HUES64 (cell line): ENCODE measurements at regions not wholly inside any gene's neighbourhood (a gene's known extent, or its start where the extent isn't known, plus 50 kb on each side); places are given as distances from the start of the nearest gene placed in this dataset.

ENCODE experiments used
- H3K27ac ChIP-seq: 2 replicates; pipeline ENCODE4 v1.7.0; 2013; ENCODE audit warnings: low read depth, low read length, inconsistent platforms
- H3K27me3 ChIP-seq: 2 replicates; pipeline ENCODE4 v1.6.1; 2013; ENCODE audit warnings: mild to moderate bottlenecking, low read length; ENCODE audit not compliant: insufficient read depth
- H3K36me3 ChIP-seq: 2 replicates; pipeline ENCODE4 v1.6.1; 2013; ENCODE audit warnings: mild to moderate bottlenecking, low read length; ENCODE audit not compliant: insufficient read depth
- H3K4me1 ChIP-seq: 2 replicates; pipeline ENCODE4 v1.6.1; 2013; ENCODE audit warnings: mild to moderate bottlenecking, low read length, moderate library complexity; ENCODE audit not compliant: insufficient read depth
- H3K4me3 ChIP-seq: 2 replicates; pipeline ENCODE4 v1.5.1; 2013; ENCODE audit warnings: mild to moderate bottlenecking, low read length, moderate library complexity
- H3K9ac ChIP-seq: 2 replicates; pipeline ENCODE4 v1.6.1; 2013; ENCODE audit warnings: mild to moderate bottlenecking, low read depth, low read length
- H3K9me3 ChIP-seq: 2 replicates; pipeline ENCODE4 v1.6.1; 2013; ENCODE audit warnings: low read depth, low read length; ENCODE audit not compliant: insufficient read depth
- WGBS: fragments of 150-250, 120-280 bp; methylation state at CpG from one replicate; pipeline ENCODE4 v1.1.7; 2013; ENCODE audit warnings: missing lambda C conversion rate; 5-methylcytosine and 5-hydroxymethylcytosine counted together

DNA sequence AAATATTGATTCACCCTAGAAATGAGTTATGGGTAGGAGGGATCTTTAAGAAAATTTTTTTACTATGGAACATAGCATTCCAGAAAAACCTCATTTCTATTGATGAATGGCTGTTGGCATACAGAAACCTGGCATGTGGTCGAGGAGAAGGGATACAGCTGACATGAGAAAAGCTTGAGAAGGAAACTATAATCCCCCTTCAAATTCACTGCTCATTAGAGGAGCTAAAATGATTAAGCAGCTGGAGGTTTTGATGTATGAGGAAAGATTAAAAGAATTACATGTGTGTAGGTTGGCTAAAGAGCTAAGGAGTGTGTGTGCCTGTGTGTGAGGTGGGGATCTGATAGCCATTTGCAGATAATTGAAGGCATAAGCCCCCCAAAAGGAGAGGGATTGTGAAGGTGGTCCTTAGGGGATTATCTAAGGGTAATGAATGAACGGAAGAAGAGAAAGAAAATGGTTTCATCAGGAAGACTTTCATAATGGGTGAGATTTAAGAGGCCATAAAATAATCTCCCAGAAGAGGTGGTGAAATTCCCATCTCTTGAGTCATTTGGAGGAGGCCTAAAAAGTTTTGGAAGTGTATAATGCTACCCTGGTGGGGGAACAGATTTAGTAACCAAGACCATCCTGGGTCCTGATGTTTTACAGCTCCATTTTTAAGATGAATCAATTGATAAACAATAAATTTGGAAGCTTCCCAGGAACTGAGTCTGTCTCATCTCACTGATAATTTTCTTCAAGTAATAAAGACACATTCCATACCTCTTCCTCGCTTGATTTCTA lies 272.0 kb upstream of the HAND2 start:
- H3K9me3 ChIP-seq = no peaks in the 10 kb centered on the region
- WGBS = 89% methylated on average over 2 of the region's 3 CpGs
- H3K4me1 ChIP-seq = peaks cover 11% of the 10 kb centered on the region
- no peak overlapping the region for H3K9ac ChIP-seq
- H3K4me3 ChIP-seq = no peak overlapping the region
- no peaks in the 10 kb centered on the region for H3K36me3 ChIP-seq
- no peaks in the 10 kb centered on the region for H3K27me3 ChIP-seq
- 0 out of 2 replicates have a peak overlapping the region, but pooled peaks have one; percentile 18 for H3K27ac ChIP-seq

DNA sequence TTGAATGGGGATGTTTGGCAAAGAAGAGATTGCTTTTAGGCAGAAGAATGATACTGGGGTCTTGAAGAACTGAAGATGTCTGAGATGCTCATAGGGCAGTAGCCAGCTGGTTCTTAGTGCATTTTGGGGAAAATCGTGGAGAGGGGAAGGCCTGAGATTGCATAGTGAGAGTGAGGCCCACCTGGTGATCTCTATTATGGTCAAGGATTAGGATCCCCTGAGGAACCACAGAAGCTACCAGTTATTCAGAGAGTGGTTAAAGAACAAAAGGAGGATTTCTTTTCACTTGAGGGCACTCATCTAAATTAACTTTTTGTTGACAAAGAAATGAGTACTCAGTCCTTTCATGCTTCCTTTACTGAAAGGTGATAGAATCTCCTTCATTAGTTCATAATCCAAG lies 271.3 kb upstream of the HAND2 start:
- H3K9ac ChIP-seq = no peak overlapping the region
- WGBS = 18% methylated on average over 1 of the region's 1 CpG
- no peak overlapping the region for H3K4me3 ChIP-seq
- no peak overlapping the region for H3K27ac ChIP-seq
- H3K9me3 ChIP-seq = no peaks in the 10 kb centered on the region
- H3K4me1 ChIP-seq = peaks cover 11% of the 10 kb centered on the region
- no peaks in the 10 kb centered on the region for H3K27me3 ChIP-seq
- H3K36me3 ChIP-seq = no peaks in the 10 kb centered on the region

GRCh38 chr4:173797296-173797695 lies 267.3 kb upstream of the HAND2 start:
- Histone ChIP-seq H3K4me1 (peaks cover 11% of the 10 kb centered on the region), H3K27ac (no peak overlapping the region), H3K4me3 (no peak overlapping the region), H3K9ac (no peak overlapping the region), H3K36me3 (no peaks in the 10 kb centered on the region), H3K27me3 (no peaks in the 10 kb centered on the region), H3K9me3 (no peaks in the 10 kb centered on the region)
- WGBS = 95% methylated on average over 1 of the region's 1 CpG

DNA sequence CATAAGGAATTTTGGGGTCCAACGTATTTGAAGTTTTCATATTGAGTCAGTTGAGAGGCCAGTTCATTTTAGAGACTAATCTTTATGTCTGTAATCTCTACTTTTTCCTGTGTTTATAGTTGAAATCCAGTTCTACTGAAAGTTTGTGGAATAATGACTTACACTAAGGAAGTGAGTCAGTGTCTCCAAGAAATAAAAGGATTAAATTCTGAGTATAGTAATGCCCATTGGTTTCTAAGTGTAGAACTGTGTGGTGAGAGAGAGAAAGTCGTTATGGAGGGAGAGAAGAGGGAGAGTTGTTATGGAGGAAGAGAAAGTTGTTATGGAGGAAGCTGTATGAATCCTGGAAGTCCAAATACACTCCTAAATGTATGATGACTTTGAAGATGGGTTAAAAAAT lies 264.6 kb upstream of the HAND2 start:
- 82% methylated on average over 2 of the region's 2 CpGs for WGBS
- no peaks in the 10 kb centered on the region for H3K36me3 ChIP-seq
- no peaks in the 10 kb centered on the region for H3K9me3 ChIP-seq
- no peak overlapping the region for H3K27ac ChIP-seq
- H3K27me3 ChIP-seq = no peaks in the 10 kb centered on the region
- H3K9ac ChIP-seq = no peak overlapping the region
- H3K4me1 ChIP-seq = no peaks in the 10 kb centered on the region
- no peak overlapping the region for H3K4me3 ChIP-seq

- H3K9me3 ChIP-seq = no peaks in the 10 kb centered on the region
- 100% methylated on average over 3 of the region's 3 CpGs for WGBS
- H3K27ac ChIP-seq = no peak overlapping the region
- H3K4me1 ChIP-seq = no peaks in the 10 kb centered on the region
- no peak overlapping the region for H3K9ac ChIP-seq
- no peak overlapping the region for H3K4me3 ChIP-seq
- no peaks in the 10 kb centered on the region for H3K27me3 ChIP-seq
- H3K36me3 ChIP-seq = no peaks in the 10 kb centered on the region
These were observed 264.0 kb upstream of the HAND2 start for GRCh38 chr4:173793937-173794510.

- H3K27ac ChIP-seq = no peak overlapping the region
- no CpG with 5 or more reads among the region's 2 CpGs for WGBS
- no peak overlapping the region for H3K9ac ChIP-seq
- H3K4me3 ChIP-seq = no peak overlapping the region
- H3K9me3 ChIP-seq = peaks cover 16% of the 10 kb centered on the region
- no peaks in the 10 kb centered on the region for H3K27me3 ChIP-seq
- H3K36me3 ChIP-seq = no peaks in the 10 kb centered on the region
- H3K4me1 ChIP-seq = peaks cover 11% of the 10 kb centered on the region; the same call in 1 of the 2 replicates
These were observed 252.6 kb upstream of the HAND2 start for GRCh38 chr4:173782660-173783059.

- no peak overlapping the region for H3K9ac ChIP-seq
These were observed 247.9 kb upstream of the HAND2 start for GRCh38 chr4:173777921-173778320.

GRCh38 chr4:173777421-173777820 lies 247.4 kb upstream of the HAND2 start:
- Histone ChIP-seq H3K4me1 (peaks cover 2% of the 10 kb centered on the region; the same call in 1 of the 2 replicates), H3K36me3 (no peaks in the 10 kb centered on the region), H3K9ac (no peak overlapping the region), H3K4me3 (no peak overlapping the region), H3K27ac (no peak overlapping the region), H3K27me3 (no peaks in the 10 kb centered on the region), H3K9me3 (no peaks in the 10 kb centered on the region; the same call in 1 of the 2 replicates)
- 89% methylated on average over 4 of the region's 4 CpGs for WGBS

More at GRCh38 chr4:173777921-173778320, 247.9 kb upstream of the HAND2 start:
- Histone ChIP-seq H3K27ac (no peak overlapping the region), H3K27me3 (no peaks in the 10 kb centered on the region), H3K4me1 (peaks cover 7% of the 10 kb centered on the region; the same call in 1 of the 2 replicates), H3K36me3 (no peaks in the 10 kb centered on the region), H3K9me3 (no peaks in the 10 kb centered on the region; the same call in 1 of the 2 replicates), H3K4me3 (no peak overlapping the region)
- 65% methylated on average over 2 of the region's 2 CpGs for WGBS

GRCh38 chr4:173769568-173769967 lies 239.5 kb upstream of the HAND2 start:
- Histone ChIP-seq H3K36me3 (no peaks in the 10 kb centered on the region), H3K27ac (no peak overlapping the region), H3K9ac (no peak overlapping the region), H3K4me3 (no peak overlapping the region), H3K9me3 (no peaks in the 10 kb centered on the region), H3K4me1 (no peaks in the 10 kb centered on the region), H3K27me3 (no peaks in the 10 kb centered on the region)
- 100% methylated on average over 1 of the region's 1 CpG for WGBS

DNA sequence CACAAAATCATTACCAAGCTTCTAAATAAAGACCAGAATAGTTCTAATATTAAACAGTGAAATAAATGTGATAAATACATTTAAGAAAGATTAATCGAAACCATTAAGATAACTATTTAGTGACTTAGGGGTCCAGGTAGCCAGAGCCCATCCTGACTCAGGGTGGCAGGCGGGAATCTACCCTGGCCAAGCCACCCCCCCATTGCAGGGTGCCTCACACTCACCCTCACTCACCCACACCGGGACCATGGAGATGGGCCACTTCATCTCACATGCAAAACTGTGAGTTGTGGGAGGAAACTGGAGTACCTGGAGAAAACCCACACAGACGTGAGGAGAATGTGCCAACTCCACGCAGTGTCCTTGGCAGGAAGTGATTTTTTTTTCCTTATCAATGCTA lies 237.6 kb upstream of the HAND2 start:
- no peaks in the 10 kb centered on the region for H3K36me3 ChIP-seq
- H3K4me1 ChIP-seq = no peaks in the 10 kb centered on the region
- H3K27ac ChIP-seq = no peak overlapping the region
- H3K4me3 ChIP-seq = no peak overlapping the region
- no peaks in the 10 kb centered on the region for H3K9me3 ChIP-seq
- no peaks in the 10 kb centered on the region for H3K27me3 ChIP-seq
- WGBS = 93% methylated on average over 4 of the region's 5 CpGs
- no peak overlapping the region for H3K9ac ChIP-seq

GRCh38 chr4:173766171-173766600 lies 236.2 kb upstream of the HAND2 start:
- Histone ChIP-seq H3K27ac (no peak overlapping the region), H3K36me3 (no peaks in the 10 kb centered on the region), H3K9me3 (no peaks in the 10 kb centered on the region), H3K4me1 (no peaks in the 10 kb centered on the region), H3K27me3 (no peaks in the 10 kb centered on the region), H3K9ac (no peak overlapping the region), H3K4me3 (no peak overlapping the region)
- 88% methylated on average over 1 of the region's 1 CpG for WGBS
